ENCODE measurements at regions not wholly inside any gene's neighbourhood (a gene's known extent, or its start where the extent isn't known, plus 50 kb on each side); places are given as distances from the start of the nearest gene placed in this dataset.

GRCh38 chr14:66315548-66315947 is 170.6 kb upstream of the CCDC196 start:
- TF ChIP-seq, protein P1, sequence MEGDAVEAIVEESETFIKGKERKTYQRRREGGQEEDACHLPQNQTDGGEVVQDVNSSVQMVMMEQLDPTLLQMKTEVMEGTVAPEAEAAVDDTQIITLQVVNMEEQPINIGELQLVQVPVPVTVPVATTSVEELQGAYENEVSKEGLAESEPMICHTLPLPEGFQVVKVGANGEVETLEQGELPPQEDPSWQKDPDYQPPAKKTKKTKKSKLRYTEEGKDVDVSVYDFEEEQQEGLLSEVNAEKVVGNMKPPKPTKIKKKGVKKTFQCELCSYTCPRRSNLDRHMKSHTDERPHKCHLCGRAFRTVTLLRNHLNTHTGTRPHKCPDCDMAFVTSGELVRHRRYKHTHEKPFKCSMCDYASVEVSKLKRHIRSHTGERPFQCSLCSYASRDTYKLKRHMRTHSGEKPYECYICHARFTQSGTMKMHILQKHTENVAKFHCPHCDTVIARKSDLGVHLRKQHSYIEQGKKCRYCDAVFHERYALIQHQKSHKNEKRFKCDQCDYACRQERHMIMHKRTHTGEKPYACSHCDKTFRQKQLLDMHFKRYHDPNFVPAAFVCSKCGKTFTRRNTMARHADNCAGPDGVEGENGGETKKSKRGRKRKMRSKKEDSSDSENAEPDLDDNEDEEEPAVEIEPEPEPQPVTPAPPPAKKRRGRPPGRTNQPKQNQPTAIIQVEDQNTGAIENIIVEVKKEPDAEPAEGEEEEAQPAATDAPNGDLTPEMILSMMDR (conservative IDR thresholded peaks at IDR 0.05; ENCODE audit: low read depth in 2 of 2), result peak; percentile 37 to 43
- no peak for TF ChIP-seq EZH2 (IDR thresholded peaks at IDR 0.05; ENCODE audit: low read depth, unreplicated experiment)
- no peak for TF ChIP-seq STAT1 (IDR thresholded peaks at IDR 0.05; ENCODE audit: unreplicated experiment)
- no peak for TF ChIP-seq EZH2phosphoT487 (IDR thresholded peaks at IDR 0.05; ENCODE audit: unreplicated experiment)
- TF ChIP-seq POLR2AphosphoS5 (IDR thresholded peaks at IDR 0.05; ENCODE audit: low read depth), result no peak
- no peak for TF ChIP-seq ZNF114 (CRISPR knock-in tag; IDR thresholded peaks at IDR 0.05)
- no peak for TF ChIP-seq CREB1 (CRISPR knock-in tag; IDR thresholded peaks at IDR 0.05; ENCODE audit: low read depth)
- TF ChIP-seq, protein P2, sequence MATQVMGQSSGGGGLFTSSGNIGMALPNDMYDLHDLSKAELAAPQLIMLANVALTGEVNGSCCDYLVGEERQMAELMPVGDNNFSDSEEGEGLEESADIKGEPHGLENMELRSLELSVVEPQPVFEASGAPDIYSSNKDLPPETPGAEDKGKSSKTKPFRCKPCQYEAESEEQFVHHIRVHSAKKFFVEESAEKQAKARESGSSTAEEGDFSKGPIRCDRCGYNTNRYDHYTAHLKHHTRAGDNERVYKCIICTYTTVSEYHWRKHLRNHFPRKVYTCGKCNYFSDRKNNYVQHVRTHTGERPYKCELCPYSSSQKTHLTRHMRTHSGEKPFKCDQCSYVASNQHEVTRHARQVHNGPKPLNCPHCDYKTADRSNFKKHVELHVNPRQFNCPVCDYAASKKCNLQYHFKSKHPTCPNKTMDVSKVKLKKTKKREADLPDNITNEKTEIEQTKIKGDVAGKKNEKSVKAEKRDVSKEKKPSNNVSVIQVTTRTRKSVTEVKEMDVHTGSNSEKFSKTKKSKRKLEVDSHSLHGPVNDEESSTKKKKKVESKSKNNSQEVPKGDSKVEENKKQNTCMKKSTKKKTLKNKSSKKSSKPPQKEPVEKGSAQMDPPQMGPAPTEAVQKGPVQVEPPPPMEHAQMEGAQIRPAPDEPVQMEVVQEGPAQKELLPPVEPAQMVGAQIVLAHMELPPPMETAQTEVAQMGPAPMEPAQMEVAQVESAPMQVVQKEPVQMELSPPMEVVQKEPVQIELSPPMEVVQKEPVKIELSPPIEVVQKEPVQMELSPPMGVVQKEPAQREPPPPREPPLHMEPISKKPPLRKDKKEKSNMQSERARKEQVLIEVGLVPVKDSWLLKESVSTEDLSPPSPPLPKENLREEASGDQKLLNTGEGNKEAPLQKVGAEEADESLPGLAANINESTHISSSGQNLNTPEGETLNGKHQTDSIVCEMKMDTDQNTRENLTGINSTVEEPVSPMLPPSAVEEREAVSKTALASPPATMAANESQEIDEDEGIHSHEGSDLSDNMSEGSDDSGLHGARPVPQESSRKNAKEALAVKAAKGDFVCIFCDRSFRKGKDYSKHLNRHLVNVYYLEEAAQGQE (IDR thresholded peaks at IDR 0.05; ENCODE audit: unreplicated experiment), result no peak
- TF ChIP-seq NANOG (IDR thresholded peaks at IDR 0.05; ENCODE audit: borderline replicate concordance), result no peak
- no peak for TF ChIP-seq ZNF331 (CRISPR knock-in tag; IDR thresholded peaks at IDR 0.05; ENCODE audit: low read depth)
- TF ChIP-seq JUNB (IDR thresholded peaks at IDR 0.05; ENCODE audit: unreplicated experiment), result no peak
